GM18519 (cell line): ENCODE measurements at regions not wholly inside any gene's neighbourhood (a gene's known extent, or its start where the extent isn't known, plus 50 kb on each side); places are given as distances from the start of the nearest gene placed in this dataset.

ENCODE experiments used
- ATAC-seq: cut with Tn5 transposase; IDR thresholded peaks from one replicate; pipeline ENCODE4 v1.9.1; 2021; ENCODE audit warnings: mild to moderate bottlenecking, moderate library complexity; ENCODE audit not compliant: unreplicated experiment, low FRiP score

DNA sequence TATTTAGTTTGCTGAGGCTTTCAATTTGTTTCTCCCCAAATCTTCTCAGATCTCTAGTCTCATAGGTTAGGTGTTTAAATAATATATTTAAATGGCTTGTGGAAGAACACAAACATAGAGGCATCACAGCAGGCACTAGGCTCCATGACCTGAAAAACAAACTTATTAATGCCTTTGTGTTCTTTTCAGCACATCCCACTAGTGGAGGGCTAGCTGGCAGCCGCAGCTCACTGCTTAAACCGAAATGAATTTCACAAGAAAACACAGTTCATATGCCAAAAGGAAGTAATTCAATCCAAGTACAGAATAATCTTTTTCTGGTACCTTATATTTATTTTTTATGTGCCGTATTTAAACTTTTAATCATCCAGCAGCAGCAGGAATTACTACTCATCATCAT lies 382.5 kb downstream of the PLK2 start:
- ATAC-seq: no peak

DNA sequence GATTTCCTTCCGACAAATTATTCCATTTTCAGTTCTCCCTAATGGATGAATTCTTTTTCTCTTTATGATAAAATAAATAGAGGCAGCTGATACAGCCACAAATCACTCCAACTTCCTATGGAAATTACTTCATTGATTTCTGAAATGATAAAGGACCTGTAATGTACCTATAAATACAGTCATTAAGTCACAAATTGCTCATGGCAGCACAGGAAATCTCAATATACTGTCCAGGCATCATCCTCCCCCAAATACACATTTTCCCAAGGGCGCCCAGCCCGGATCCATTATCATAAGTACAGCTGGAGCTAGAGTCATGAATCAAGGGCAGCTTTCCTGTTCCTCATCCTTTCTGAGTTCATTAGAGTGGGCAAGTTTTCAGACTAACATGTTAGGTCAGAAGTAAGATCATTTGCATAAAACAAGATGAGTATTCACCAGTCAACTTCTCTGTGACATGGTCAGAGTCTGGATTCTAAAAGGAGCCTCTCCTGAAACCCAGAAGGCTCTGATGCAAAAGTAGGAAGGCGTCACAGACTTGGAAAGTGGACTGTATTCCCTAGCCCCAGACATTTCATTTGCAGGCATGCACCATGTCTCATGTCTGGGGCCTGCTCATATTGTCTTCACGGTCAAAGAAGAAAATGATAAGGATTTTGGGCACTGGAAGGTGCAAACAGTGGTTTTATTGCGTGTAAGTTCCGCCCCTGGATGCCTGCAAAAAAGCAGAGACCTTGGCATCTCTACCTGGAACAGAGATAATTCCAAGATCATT lies 383.2 kb downstream of the PLK2 start:
- ATAC-seq: no peak

DNA sequence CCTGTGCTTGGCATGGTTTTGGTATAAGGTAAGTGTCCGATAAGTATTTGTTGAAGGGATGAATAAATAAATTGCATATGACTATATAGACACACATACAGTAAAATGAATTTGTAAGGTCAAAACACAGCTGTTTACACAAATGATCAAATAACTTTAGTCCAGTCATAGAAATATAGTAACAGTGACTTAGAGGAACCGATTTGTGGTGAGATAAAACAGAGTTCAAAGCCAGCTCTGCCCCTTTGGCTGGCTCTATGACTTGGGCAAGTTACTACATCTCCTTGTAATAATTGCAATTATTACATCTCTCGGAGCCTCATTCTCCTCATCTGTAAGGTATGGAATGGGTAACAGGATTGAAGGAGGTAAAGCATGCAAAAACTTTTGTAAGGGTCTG lies 384.0 kb downstream of the PLK2 start:
- no peak for ATAC-seq

DNA sequence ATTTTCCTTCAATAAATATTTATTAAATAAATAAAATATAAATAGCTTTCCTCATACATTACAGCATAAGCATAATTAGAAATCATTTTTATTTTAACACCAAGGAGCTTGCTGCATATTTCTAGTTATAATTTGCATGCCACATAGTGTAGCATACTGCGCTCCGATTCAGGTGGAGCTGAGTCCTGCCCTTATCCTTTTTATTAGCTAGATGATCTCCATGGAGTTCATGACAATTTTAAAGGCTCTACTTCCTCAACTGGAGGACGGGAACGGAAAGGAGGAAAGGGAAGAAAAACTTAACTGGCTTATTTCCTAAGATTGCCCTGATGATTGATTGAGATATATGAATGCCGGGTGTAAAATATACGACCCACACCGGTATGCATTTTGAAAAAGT lies 385.2 kb downstream of the PLK2 start:
- ATAC-seq: no peak

DNA sequence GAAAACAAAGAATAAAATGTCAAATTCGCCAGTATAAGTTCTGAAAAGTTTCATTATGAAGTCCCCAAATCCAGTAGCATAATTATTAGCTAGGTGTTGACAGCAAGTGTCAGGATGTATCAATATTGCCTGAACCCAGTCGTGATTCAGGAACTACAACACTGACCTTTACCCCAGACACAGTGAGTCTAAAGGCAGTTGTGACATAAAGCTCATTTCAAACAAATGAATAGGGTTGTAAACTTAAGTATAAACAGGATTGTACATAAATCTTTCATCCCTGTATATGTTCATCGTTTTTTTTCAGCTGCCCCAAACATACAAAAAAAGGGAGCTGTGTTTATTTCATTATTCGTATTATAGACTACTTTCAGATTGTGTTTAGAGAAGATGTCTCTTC lies 385.7 kb downstream of the PLK2 start:
- no peak for ATAC-seq

DNA sequence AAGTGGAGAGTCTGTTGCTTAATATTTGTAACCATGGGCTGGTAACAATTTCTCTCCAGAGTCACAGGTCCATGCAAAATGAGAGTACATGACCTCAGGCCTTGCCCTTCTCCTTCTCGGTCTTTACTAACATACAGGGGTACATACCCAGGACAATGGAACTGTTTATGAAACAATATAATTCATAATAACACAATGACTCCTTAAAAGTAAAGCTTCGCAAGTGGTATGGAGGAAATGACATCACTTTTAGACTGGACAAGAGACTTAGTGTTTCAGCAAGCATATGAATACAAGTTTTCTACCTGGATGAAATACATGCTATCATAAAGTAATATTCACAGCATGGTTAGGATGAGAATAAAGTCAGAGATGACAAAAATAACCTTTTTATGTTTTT lies 386.6 kb downstream of the PLK2 start:
- no peak for ATAC-seq

DNA sequence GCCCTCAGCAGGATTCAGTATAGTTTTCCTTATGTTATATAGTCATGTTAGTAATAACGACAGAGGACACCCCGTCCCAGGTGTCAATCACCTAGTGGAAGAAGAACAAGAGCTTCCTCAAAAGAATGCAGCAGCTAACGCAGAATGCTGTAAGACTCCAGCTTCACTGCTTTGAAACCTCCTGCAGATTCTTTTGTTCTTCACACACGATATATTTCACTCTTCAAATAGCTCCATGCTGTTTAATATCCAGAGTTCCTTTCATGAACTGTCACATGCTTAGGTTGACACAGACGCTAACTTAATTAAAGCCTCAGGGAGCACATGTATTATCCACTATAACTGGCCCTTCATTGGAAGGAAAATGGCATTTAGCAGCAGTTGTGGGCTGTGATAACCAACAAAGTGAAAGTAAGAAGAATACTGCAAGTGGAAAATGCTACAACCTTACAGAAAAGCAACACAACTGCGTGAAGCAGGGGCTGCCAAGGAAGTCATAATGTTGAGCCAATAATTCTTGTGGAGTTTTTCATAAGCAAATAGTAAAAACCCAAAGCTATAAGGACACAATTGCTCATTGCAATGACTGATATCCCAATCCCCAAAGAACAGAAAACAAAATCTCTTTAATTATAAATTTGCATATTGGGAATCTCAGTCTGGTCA lies 387.5 kb downstream of the PLK2 start:
- no peak for ATAC-seq

DNA sequence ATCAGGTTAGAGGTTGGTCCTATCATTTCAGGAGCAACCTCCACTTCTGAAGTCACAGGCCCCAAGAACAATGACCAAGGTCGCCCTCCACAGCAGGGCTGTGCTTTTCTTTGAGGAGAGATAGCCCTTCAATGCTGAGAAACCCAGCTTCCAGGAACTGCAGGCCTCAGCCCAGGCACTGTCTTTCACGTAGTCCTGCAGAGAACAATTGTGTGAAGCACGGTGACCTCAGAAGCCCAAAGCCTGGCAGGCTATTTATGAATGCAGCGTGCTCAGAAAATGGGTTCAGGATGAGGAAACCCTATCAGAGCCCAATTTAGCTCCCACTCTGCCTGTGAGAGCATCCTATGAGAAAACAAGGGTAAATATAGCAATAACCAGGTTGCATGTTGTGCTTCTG lies 388.3 kb downstream of the PLK2 start:
- no peak for ATAC-seq

DNA sequence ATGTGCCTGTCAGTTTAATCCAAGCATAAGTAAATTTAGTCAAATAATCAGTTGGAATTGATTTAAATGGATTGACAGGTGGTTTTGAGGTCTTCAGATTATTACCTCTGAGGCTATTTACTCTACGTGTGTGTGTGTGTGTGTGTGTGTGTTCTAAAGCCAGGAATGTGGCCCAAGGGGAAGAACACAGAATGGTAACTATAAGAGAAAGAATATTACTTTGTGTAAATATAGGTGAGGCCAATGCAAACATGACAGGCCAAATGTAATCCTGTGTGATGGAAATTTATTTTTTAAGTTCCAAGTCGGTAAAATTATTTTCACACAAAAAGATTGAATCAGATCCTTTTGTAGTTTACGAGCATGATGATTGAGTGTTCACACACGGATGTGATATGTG lies 390.0 kb downstream of the PLK2 start:
- ATAC-seq: no peak

DNA sequence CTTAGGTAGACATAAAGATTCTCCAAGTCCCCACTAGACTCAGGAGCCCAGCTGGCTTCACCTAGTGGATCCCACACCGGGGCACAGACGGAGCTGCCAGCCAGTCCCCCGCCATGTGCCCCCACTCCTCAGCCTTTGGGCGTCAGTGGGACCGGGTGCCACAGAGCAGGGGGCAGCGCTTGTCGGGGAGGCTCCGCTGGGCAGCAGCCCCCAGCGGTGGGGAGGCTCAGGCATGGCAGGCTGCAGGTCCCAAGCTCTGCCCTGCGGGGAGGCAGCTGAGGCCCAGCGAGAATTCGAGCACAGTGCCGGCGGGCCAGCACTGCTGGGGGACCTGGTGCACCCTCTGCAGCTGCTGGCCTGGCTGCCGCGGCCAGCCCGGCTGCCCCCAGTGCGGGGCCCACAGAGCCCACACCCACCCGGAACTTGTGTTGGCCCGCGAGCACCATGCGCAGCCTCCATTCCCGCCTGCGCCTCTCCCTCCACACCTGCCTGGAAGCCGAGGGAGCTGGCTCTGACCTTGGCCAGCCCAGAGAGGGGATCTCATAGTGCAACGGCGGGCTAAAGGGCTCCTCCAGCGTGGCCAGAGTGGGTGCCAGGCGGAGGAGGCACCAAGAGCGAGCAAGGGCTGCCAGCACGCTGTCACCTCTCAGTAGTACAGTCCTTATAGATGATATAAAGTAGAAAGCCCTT lies 390.7 kb downstream of the PLK2 start:
- no peak for ATAC-seq

DNA sequence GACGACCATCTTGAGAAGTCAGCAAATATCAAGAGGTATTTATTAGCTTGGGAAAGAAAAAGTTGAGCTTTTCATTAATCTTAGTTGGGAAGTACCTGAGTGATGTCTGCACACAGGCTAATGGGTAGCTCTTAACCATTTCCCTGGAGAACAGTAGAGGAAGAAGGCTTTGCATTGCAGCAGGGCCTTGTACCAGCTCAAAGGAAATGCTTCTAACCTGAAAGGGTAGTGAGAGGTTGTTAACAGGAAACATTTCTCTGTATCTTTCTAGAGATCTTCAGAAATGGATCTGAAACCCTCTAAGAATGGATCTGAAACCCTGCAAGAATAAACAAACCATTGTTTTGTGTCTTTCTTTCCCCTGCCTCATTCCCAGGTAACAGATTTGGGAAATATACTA lies 393.3 kb downstream of the PLK2 start:
- no peak for ATAC-seq

DNA sequence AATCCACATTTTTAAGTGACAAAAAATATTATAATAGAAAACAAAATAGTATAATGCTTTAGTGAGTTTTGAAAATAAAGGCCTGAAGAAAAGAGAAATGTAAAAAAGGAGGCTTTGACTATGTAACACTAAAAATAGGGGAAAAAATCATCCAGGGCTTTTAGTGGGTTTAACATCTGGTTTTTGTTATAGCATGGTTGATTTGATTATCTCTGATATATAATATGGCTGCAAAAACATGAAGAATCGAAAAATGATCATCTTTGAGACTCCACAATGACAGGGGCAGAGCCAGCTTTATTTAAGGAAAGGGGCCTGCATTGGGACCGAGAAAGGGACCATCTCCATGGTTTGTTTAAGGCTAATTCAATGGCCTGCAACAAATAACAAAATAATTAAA lies 393.8 kb downstream of the PLK2 start:
- ATAC-seq: no peak

DNA sequence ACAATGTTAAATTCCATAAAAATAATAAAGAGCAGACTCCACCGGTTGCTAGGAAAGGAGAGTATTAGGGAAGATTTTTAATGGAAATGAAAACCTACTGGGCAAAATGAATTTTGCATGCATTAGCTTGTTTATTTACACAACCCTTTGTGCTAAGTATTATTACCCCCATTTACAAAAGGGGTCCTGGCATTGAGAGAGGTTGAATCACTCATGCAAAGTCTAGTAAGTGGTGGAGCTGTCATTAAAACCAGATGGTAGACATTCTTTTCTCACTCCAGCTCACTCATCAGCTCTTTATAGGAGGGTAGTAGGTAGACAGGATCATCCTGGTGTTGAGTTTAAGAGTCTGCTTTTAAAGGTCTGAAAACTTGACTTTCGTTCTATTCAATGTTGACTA lies 395.1 kb downstream of the PLK2 start:
- no peak for ATAC-seq

DNA sequence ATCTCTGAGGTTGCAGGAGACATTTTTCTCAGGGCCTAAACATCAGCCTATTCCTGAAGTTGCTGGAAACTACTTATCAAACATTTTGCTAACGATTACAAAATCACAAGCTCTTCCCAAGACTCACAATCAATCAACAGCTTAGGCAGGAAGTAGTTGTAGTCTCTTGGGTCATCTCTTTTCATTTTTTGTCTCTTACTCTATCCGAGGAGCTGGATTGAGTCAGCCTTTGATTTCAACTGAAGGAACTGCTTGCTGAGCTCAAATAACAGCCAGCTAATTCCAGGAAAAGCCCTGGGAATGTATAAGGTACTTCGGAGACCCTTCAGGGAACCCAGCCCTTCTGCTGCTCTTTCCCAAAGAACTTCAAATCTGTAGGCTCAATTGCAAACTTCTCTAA lies 398.9 kb downstream of the PLK2 start:
- ATAC-seq: no peak

DNA sequence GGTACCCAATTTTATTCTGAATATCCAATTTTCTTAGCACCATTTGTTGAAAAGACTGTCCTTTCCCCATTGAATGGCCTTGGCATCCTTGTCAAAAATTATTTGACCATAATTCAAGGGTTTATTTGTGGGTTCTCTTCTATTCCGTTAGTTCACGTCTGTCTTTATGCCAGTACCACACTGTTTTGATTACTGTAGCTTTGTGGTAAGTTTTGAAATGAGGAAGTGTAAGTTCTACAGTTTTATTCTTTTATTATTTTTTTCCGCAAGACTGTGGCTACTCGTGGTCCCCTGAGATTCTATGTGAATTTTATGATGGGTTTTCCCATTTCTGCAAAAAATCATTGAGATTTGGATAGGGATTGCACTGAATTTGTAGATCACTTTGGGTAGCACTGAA lies 402.6 kb downstream of the PLK2 start:
- ATAC-seq: no peak

DNA sequence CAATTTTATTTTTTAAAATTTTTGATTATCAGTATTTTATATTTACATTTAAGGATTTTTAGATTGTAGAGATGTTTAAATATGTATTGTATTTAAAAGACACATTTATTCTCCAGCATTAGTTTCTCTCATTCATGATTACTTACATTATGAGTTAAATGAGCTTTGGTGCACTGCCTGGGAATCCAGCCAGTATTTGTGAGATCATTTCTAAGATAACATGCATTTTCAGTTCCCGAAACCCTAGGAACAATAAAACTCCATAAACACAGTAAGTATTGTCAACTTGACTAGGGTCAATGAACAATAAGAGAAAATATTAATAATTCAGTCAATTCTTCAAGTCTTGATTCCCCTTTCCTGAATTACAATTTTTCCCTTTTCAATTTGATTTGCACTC lies 403.3 kb downstream of the PLK2 start:
- no peak for ATAC-seq

DNA sequence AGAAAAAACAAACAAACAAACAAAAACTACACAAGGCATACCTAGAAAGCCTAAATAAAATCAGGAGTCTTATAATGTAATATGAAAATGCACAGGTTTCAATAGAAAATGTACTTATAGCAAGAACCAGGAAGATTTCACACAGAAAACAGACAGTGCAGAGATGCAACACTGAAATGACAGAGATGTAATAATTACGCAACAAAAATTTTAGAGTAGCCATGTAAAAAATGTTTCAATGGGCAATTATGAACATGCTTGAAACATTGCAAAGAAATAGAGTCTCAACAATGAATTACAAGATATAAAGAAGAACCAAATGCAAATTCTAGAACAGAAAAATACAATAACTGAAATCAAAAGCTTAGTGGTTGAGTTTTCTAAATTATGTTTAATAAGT lies 405.9 kb downstream of the PLK2 start:
- ATAC-seq: no peak

DNA sequence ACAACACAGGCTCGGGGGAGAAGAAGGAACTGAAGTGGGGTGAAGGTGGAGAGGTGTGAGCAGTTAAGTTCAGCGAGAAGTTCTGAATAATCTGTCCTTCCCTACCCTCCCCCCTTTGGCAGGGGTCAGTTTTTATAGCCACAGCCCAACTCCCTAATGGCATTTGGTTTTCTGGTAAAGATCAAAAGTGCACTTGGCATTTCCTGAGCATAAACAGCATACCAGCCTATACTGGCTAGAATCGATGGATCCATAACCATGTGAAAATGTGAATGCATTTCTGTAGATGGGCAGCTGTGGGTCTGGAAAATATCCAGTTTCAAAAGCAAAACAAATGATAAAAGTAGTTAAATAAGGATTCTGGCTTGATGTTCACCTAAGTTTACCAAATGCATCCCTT lies 410.9 kb downstream of the PLK2 start:
- no peak for ATAC-seq

DNA sequence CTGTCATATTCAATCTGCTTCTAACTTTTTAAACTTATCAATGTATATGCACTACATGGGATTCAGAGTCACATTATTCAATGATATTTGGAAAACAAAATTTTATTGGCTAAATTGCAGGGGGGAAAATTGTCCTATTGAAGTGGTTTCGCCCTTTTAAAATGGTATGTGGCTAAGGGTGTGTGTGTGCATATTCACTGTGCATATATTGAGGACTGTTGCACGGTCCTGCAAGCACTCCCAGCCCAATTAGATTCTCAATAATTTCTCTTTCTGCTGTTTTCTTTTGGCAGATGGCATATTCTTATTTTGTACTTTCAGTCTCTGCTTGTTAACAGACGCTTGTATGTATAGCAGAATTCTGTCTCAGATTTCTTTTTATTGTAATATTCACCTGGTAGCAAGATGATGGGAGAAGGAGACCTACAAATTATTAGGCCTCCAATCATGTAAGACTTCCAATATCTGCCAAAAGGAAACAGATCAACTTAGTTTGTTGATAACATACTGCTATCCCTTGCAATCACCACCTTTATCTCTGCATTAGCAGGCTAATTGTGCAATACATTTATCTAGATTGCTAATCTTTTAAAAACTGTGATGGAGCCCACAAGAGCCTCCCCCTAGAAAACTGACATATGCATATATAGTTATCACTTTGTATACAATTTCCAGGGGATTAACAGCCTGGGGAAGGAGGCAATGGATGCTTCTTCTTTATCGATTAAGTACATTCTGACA lies 411.5 kb downstream of the PLK2 start:
- ATAC-seq: no peak

DNA sequence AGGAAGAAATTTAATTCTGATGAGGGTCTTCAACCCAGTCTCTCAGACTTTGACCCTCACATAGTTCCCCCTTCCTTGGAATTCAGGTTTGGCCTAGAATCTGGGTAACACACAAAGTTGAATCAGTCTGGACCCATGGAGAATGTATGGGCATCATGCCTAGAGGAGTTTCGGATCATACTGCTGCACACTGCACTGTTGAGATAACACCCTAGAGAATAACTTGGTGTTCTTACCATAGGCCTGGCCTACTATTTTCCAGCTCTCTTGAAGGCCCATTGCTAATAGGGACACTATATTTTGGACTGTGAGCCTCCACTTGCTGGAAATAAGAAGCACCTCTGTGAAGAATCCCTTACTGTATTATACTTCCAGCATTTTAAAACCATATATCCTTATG lies 413.5 kb downstream of the PLK2 start:
- no peak for ATAC-seq

DNA sequence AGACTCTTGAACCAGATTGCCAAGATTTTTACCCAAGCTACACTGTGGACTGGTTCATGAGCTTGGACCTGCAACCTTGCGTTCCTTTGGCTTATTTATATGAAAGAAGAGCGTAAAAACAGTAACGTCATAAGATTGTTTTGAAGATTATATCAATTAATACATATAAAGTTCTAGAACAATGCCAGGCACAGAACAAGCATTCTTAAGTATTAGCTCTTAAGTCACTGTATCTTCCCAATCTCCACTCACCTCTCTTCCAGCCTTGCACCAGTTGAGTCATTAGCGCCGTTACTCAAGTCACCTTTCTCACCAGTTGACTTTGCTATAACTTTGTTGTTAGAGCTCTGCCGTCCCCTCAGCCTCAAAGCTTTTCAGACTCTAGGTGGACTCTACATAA lies 415.7 kb downstream of the PLK2 start:
- no peak for ATAC-seq
